Tibial nerve (tissue), 4 donors: ENCODE measurements at regions not wholly inside any gene's neighbourhood (a gene's known extent, or its start where the extent isn't known, plus 50 kb on each side); places are given as distances from the start of the nearest gene placed in this dataset.

Experiments used
- DNase-seq, 2 donors: peaks; one replicate each; pipeline ENCODE4 v3.0.0-alpha.2; 2019; ENCODE audit warnings: low spot score in 2 of 2
- H3K27ac ChIP-seq, 4 donors: fragments of 200-600 bp; sonication (generic) in 3 of 4; one replicate each; pipeline ENCODE4 v1.5.1; 2017 to 2019; ENCODE audit warnings: mild to moderate bottlenecking in 1 of 4
- H3K27me3 ChIP-seq, 2 donors: fragments of 200-600 bp; sonication (generic) in 1 of 2; one replicate each; pipeline versions ENCODE4 v1.5.1 to v1.6.0; 2017 to 2019
- H3K36me3 ChIP-seq, 3 donors: fragments of 200-600 bp; sonication (generic); one replicate each; pipeline ENCODE4 v1.5.1; 2018 to 2019
- H3K4me1 ChIP-seq, 4 donors: fragments of 200-600 bp; sonication (generic) in 3 of 4; one replicate each; pipeline ENCODE4 v1.5.1; 2017 to 2019
- H3K4me3 ChIP-seq, 4 donors: fragments of 200-600 bp; sonication (generic) in 3 of 4; one replicate each; pipeline ENCODE4 v1.5.1; 2017 to 2019; ENCODE audit warnings: mild to moderate bottlenecking in 1 of 4, moderate library complexity in 1 of 4
- H3K9me3 ChIP-seq, 4 donors: fragments of 200-600 bp; sonication (generic) in 3 of 4; one replicate each; pipeline ENCODE4 v1.5.1; 2017 to 2019
- CTCF ChIP-seq, 5 experiments: fragments of 200-600 bp in 3 of 5; fragments of 450-650 bp in 2 of 5; sonication (generic) in 3 of 5; IDR thresholded peaks; one replicate each; pipeline ENCODE4 v1.5.1; 2016 to 2019; ENCODE audit warnings: antibody characterized with exemption in 5 of 5, mild to moderate bottlenecking in 3 of 5, moderate library complexity in 2 of 5
- EP300 ChIP-seq, 2 donors: sonication (generic); formaldehyde crosslinking; IDR thresholded peaks; one replicate each; pipeline ENCODE4 v1.6.1; 2017; ENCODE audit warnings: antibody characterized with exemption in 2 of 2, mild to moderate bottlenecking in 1 of 2
- POLR2A ChIP-seq, 2 donors: fragments of 450-650 bp; IDR thresholded peaks; one replicate each; pipeline ENCODE4 v1.6.1; 2017; ENCODE audit warnings: antibody characterized with exemption in 2 of 2, mild to moderate bottlenecking in 2 of 2, moderate library complexity in 2 of 2
- WGBS, 2 donors: methylation state at CpG; one replicate each; pipeline ENCODE4 v1.1.5; 2018; 5-methylcytosine and 5-hydroxymethylcytosine counted together

GRCh38 chr5:106331415-106331814, 1339.3 kb downstream of the EFNA5 start:
- H3K4me3 ChIP-seq = no peak overlapping the region
- no peak overlapping the region for H3K27ac ChIP-seq
- no peaks in the 10 kb centered on the region for H3K36me3 ChIP-seq
- no peaks in the 10 kb centered on the region for H3K9me3 ChIP-seq
- H3K27me3 ChIP-seq = no peaks in the 10 kb centered on the region
- DNase-seq = no peak
- 69 to 77% methylated on average over 2 of the region's 2 CpGs for WGBS, 2 donors
- no peaks in the 10 kb centered on the region for H3K4me1 ChIP-seq
- TF ChIP-seq CTCF (IDR thresholded peaks at IDR 0.05) (no peak), POLR2A (IDR thresholded peaks at IDR 0.05) (no peak), EP300 (IDR thresholded peaks at IDR 0.05) (no peak)

GRCh38 chr5:106324356-106324755, 1346.4 kb downstream of the EFNA5 start:
- no peak for DNase-seq
- H3K4me3 ChIP-seq = no peak overlapping the region
- H3K36me3 ChIP-seq = no peaks in the 10 kb centered on the region
- no peaks in the 10 kb centered on the region for H3K9me3 ChIP-seq
- H3K27me3 ChIP-seq = no peaks in the 10 kb centered on the region
- WGBS, 2 donors = 77 to 86% methylated on average over 2 of the region's 2 CpGs
- no peak overlapping the region for H3K27ac ChIP-seq
- no peaks in the 10 kb centered on the region for H3K4me1 ChIP-seq
- no peak for TF ChIP-seq CTCF (IDR thresholded peaks at IDR 0.05)
- no peak for TF ChIP-seq EP300 (IDR thresholded peaks at IDR 0.05)

- TF ChIP-seq EP300 (IDR thresholded peaks at IDR 0.05) (no peak), CTCF (IDR thresholded peaks at IDR 0.05) (no peak), POLR2A (IDR thresholded peaks at IDR 0.05) (no peak)
- Histone ChIP-seq H3K9me3 (no peaks in the 10 kb centered on the region), H3K27ac (no peak overlapping the region), H3K27me3 (no peaks in the 10 kb centered on the region), H3K4me1 (no peaks in the 10 kb centered on the region), H3K4me3 (no peak overlapping the region), H3K36me3 (no peaks in the 10 kb centered on the region)
- no peak for DNase-seq
- WGBS, 2 donors = 85 to 86% methylated on average over 6 of the region's 6 CpGs
Measured at GRCh38 chr5:106321242-106321641, 1349.5 kb downstream of the EFNA5 start.

- DNase-seq = no peak
- H3K36me3 ChIP-seq = no peaks in the 10 kb centered on the region
Measured at GRCh38 chr5:106314221-106314824, 1356.4 kb downstream of the EFNA5 start.

GRCh38 chr5:106312360-106312759, 1358.4 kb downstream of the EFNA5 start:
- no peaks in the 10 kb centered on the region for H3K27me3 ChIP-seq
- no peak for TF ChIP-seq POLR2A (IDR thresholded peaks at IDR 0.05)
- TF ChIP-seq CTCF (IDR thresholded peaks at IDR 0.05) = no peak
- no peak for TF ChIP-seq EP300 (IDR thresholded peaks at IDR 0.05)

More at GRCh38 chr5:106314221-106314824, 1356.4 kb downstream of the EFNA5 start:
- Histone ChIP-seq H3K27ac (no peak overlapping the region), H3K9me3 (no peaks in the 10 kb centered on the region), H3K4me3 (no peak overlapping the region), H3K4me1 (peaks cover 0 to 3% (median 0%) of the 10 kb centered on the region in 4 donors), H3K27me3 (no peaks in the 10 kb centered on the region)
- WGBS, 2 donors = 43 to 57% methylated on average over 2 of the region's 2 CpGs
- TF ChIP-seq POLR2A (IDR thresholded peaks at IDR 0.05) (no peak), CTCF (IDR thresholded peaks at IDR 0.05) (no peak), EP300 (IDR thresholded peaks at IDR 0.05) (no peak)

More at GRCh38 chr5:106312360-106312759, 1358.4 kb downstream of the EFNA5 start:
- Histone ChIP-seq H3K4me3 (no peak overlapping the region), H3K27ac (no peak overlapping the region), H3K36me3 (no peaks in the 10 kb centered on the region), H3K9me3 (no peaks in the 10 kb centered on the region), H3K4me1 (peaks cover 0 to 3% (median 0%) of the 10 kb centered on the region in 4 donors)
- no peak for DNase-seq
